KMS-11 (cell line): ENCODE measurements at regions not wholly inside any gene's neighbourhood (a gene's known extent, or its start where the extent isn't known, plus 50 kb on each side); places are given as distances from the start of the nearest gene placed in this dataset.

Experiments used
- H2AFZ ChIP-seq: fragments of 200-600 bp; sonication (generic); 2 replicates; pipeline ENCODE4 v1.6.1; 2016; ENCODE audit warnings: antibody characterized with exemption, mixed run types, low read depth
- H3K27ac ChIP-seq: fragments of 200-600 bp; sonication (generic); 2 replicates; pipeline ENCODE4 v1.6.1; 2016; ENCODE audit warnings: mild to moderate bottlenecking, mixed run types
- H3K27me3 ChIP-seq: fragments of 200-600 bp; sonication (generic); 2 replicates; pipeline ENCODE4 v1.6.1; 2017; ENCODE audit warnings: mild to moderate bottlenecking, low read depth, mixed run types, moderate library complexity; ENCODE audit not compliant: insufficient read depth
- H3K36me3 ChIP-seq: fragments of 200-600 bp; sonication (generic); 2 replicates; pipeline ENCODE4 v1.6.1; 2017; ENCODE audit warnings: mild to moderate bottlenecking, mixed run types; ENCODE audit not compliant: insufficient read depth
- H3K4me1 ChIP-seq: fragments of 200-600 bp; sonication (generic); 2 replicates; pipeline ENCODE4 v1.6.1; 2016; ENCODE audit warnings: mild to moderate bottlenecking, low read depth, mixed run types; ENCODE audit not compliant: poor library complexity, severe bottlenecking
- H3K4me2 ChIP-seq: fragments of 200-600 bp; sonication (generic); 2 replicates; pipeline ENCODE4 v1.7.0; 2016; ENCODE audit warnings: mild to moderate bottlenecking, mixed run types
- H3K4me3 ChIP-seq: fragments of 200-600 bp; sonication (generic); IDR thresholded peaks from 2 replicates; pipeline ENCODE4 v1.6.1; 2017; ENCODE audit warnings: low read depth, low read length, mixed read lengths; ENCODE audit not compliant: insufficient read depth
- H3K79me2 ChIP-seq: fragments of 200-600 bp; sonication (generic); 2 replicates; pipeline ENCODE4 v1.6.1; 2016; ENCODE audit warnings: low read depth, mixed run types; ENCODE audit not compliant: insufficient read depth
- H3K9ac ChIP-seq: fragments of 200-600 bp; sonication (generic); 2 replicates; pipeline ENCODE4 v1.6.1; 2016; ENCODE audit warnings: mild to moderate bottlenecking, mixed run types
- H4K20me1 ChIP-seq: fragments of 200-600 bp; sonication (generic); 2 replicates; pipeline ENCODE4 v1.6.1; 2016; ENCODE audit warnings: mild to moderate bottlenecking, mixed run types; ENCODE audit not compliant: insufficient read depth
- CTCF ChIP-seq: fragments of 200-600 bp; sonication (generic); conservative IDR thresholded peaks from 2 replicates; pipeline ENCODE4 v1.6.1; 2017; ENCODE audit warnings: low read depth, mild to moderate bottlenecking, antibody characterized with exemption, low read length, moderate library complexity, mixed read lengths

- no peaks in the 10 kb centered on the region for H4K20me1 ChIP-seq
- no peak overlapping the region for H3K4me3 ChIP-seq
- TF ChIP-seq CTCF: no peak
- no peak overlapping the region for H3K4me2 ChIP-seq
- no peak overlapping the region for H2AFZ ChIP-seq
- no peak overlapping the region for H3K27ac ChIP-seq
- no peaks in the 10 kb centered on the region for H3K36me3 ChIP-seq
- no peaks in the 10 kb centered on the region for H3K27me3 ChIP-seq
- H3K79me2 ChIP-seq: no peaks in the 10 kb centered on the region
- H3K9ac ChIP-seq: no peak overlapping the region
- no peaks in the 10 kb centered on the region for H3K4me1 ChIP-seq
Observed at GRCh38 chr13:64778002-64778401, 2452.1 kb downstream of the PCDH9 start.

DNA sequence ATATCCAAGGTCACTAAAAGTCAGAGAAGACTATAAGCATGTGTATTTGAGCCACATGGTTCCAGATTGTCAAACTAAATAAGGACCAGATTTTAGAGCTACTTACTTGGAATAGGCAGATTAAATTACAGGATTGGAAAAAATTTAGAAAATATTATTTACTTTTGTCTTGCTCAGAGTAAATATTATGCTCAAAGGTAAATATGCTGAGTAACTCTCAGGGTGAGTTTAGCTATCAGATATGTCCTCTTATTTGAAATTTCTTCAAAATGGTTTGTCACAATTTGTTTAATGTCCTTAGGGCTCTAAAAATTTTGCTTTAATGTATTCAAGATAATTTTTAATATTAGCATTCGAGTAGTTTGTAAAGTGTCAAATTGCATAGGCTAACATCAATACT is 2455.2 kb downstream of the PCDH9 start:
- H3K4me1 ChIP-seq: no peaks in the 10 kb centered on the region
- TF ChIP-seq CTCF: no peak
- H3K4me3 ChIP-seq: no peak overlapping the region
- no peak overlapping the region for H2AFZ ChIP-seq
- H3K79me2 ChIP-seq: no peaks in the 10 kb centered on the region
- no peak overlapping the region for H3K27ac ChIP-seq
- H3K27me3 ChIP-seq: no peaks in the 10 kb centered on the region
- no peaks in the 10 kb centered on the region for H3K36me3 ChIP-seq
- H3K9ac ChIP-seq: no peak overlapping the region
- no peaks in the 10 kb centered on the region for H4K20me1 ChIP-seq
- no peak overlapping the region for H3K4me2 ChIP-seq

DNA sequence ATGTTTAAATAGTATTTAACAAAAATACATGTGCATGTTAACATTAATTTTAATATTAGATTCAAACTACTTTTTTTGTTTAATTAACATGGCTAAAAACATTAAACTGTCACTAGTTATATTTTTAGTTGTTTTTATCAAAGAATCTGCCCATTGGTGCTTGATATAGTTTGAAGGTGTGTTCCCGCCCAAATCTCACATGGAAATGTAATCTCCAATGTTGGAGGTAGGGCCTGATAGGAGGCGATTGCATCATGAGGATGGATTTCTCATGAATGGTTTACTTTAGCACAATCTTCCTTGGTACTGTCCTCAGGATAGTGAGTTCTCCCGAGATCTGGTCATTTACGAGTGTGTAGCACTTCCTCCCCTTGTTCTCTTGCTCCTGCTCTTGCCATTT is 2459.4 kb downstream of the PCDH9 start:
- no peak for TF ChIP-seq CTCF
- Histone ChIP-seq H3K4me2 (no peak overlapping the region), H2AFZ (no peak overlapping the region), H3K9ac (no peak overlapping the region), H4K20me1 (no peaks in the 10 kb centered on the region), H3K4me1 (no peaks in the 10 kb centered on the region), H3K4me3 (no peak overlapping the region), H3K27ac (no peak overlapping the region), H3K79me2 (no peaks in the 10 kb centered on the region), H3K27me3 (no peaks in the 10 kb centered on the region), H3K36me3 (no peaks in the 10 kb centered on the region)

DNA sequence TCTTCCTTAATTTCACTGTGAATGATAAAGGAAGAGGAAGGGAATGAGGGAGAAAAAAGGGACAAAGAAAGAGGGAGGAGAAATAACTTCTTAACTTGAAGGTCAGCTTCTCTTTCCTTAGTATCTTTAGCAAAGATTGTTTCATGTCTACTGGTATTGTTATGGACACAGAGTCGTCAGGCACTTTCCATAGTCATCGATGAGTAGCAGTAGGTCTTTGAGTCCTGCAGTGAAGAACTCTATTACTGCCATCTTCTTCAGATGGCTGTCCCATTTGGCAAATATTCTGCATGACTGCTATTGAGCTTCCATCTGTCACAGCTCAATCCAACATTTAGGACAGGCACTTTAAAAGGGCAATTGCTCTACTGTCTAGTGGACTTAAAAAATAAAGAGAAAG is 2463.1 kb downstream of the PCDH9 start:
- Histone ChIP-seq H3K79me2 (no peaks in the 10 kb centered on the region), H3K4me1 (no peaks in the 10 kb centered on the region), H3K4me2 (no peak overlapping the region), H4K20me1 (no peaks in the 10 kb centered on the region), H3K27ac (no peak overlapping the region), H3K27me3 (no peaks in the 10 kb centered on the region), H2AFZ (no peak overlapping the region), H3K4me3 (no peak overlapping the region), H3K36me3 (no peaks in the 10 kb centered on the region), H3K9ac (no peak overlapping the region)
- TF ChIP-seq CTCF: no peak

GRCh38 chr13:64765636-64766035 is 2464.5 kb downstream of the PCDH9 start:
- Histone ChIP-seq H3K4me1 (no peaks in the 10 kb centered on the region), H3K79me2 (no peaks in the 10 kb centered on the region), H3K36me3 (no peaks in the 10 kb centered on the region), H3K4me2 (no peak overlapping the region), H3K9ac (no peak overlapping the region), H3K4me3 (no peak overlapping the region), H3K27me3 (no peaks in the 10 kb centered on the region), H2AFZ (no peak overlapping the region), H4K20me1 (no peaks in the 10 kb centered on the region), H3K27ac (no peak overlapping the region)
- TF ChIP-seq CTCF: no peak
